ENCODE measurements at regions not wholly inside any gene's neighbourhood (a gene's known extent, or its start where the extent isn't known, plus 50 kb on each side); places are given as distances from the start of the nearest gene placed in this dataset.
A peak's percentile ranks its signal among the peaks of the same experiment; 100 is the strongest.

- no peak for DNase-seq
These were observed 235.1 kb upstream of the DIO2 start for GRCh38 chr14:80446356-80446755.

GRCh38 chr14:80445605-80446004, 234.3 kb upstream of the DIO2 start:
- no peak for DNase-seq

GRCh38 chr14:80434574-80435321, 223.4 kb upstream of the DIO2 start:
- no peak for DNase-seq

GRCh38 chr14:80433811-80434210, 222.5 kb upstream of the DIO2 start:
- no peak for DNase-seq

- DNase-seq = no peak
These were observed 217.4 kb upstream of the DIO2 start for GRCh38 chr14:80428671-80429070.

- DNase-seq = no peak
These were observed 216.9 kb upstream of the DIO2 start for GRCh38 chr14:80428171-80428570.

DNA sequence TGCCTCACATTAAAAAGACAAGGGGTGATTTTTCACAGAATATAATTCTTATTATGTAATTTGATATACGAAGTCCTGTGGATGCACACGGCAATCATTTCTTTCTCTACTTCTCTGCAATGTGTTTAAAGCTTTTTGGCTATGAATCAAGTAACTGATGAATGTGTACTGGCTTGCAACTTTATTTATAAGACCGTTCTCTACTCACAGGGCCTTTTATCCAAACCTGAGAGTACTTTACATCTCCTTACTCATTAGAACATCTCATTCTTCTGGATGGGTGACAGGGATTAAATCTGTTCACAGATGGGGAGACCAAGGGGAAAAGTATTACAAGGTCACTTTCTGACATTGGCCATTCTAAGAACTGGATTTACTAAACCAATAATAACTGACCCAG, 215.8 kb upstream of the DIO2 start:
- DNase-seq = peak; percentile 1

GRCh38 chr14:80426683-80427082, 215.4 kb upstream of the DIO2 start:
- no peak for DNase-seq

DNA sequence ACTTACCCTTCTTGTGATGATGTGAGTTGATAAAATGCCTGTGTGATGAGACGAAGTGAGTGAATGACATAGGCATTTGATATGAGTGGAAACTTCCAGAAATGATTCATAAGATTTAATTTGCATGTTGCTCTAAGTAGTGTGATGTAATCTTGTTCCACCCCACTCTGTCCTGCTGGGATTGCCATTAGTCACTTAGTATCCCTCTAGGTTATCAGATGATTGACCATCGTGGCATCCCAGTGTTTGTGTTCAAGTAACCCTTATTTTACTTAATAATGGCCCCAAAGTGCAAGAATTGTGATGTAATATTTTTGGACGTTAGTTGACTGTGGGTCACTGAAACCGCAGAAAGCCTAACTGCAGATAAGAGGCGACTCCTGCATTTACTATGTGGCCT, 214.4 kb upstream of the DIO2 start:
- no peak for DNase-seq

- DNase-seq = no peak
These were observed 208.5 kb upstream of the DIO2 start for GRCh38 chr14:80419769-80420168.

- no peak for DNase-seq
These were observed 208.0 kb upstream of the DIO2 start for GRCh38 chr14:80419345-80419744.

DNA sequence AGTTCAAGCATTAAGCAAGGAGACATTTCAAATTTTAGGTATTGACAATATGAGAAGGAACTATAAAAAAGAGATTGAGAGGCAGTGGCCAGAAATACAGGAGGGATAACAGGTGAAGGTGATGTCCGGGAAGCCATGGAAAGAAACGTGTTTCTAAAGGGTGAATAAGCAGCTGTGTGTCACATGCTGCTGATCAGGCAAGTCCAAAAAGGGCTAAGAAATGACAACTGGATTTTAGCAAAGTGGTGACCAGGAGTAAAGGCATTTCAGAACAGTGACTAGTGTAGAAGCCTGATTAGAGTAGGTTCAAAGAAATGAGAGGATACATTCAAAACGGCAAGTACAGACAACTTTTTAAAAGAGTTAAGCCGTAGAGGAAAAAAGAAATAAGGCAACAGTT, 204.3 kb upstream of the DIO2 start:
- DNase-seq = no peak

DNA sequence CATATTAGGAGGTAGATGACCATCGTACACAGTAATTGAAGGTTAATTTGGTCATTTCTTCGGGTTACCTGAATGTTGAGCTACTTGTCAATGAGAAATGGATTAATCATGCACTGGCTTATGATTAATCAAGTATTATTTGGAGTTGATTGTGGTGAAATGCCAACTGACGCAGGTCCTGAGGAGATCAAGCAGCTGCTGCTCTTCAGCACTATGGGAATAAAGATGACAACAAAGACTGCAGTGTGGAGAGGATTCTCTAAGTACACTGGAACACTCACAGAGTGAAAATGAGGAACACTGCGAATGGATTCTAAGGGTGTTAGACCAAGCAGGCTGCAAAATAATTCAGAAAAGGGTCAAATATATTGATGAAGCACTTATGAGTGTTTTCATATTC, 202.8 kb upstream of the DIO2 start:
- no peak for DNase-seq

DNA sequence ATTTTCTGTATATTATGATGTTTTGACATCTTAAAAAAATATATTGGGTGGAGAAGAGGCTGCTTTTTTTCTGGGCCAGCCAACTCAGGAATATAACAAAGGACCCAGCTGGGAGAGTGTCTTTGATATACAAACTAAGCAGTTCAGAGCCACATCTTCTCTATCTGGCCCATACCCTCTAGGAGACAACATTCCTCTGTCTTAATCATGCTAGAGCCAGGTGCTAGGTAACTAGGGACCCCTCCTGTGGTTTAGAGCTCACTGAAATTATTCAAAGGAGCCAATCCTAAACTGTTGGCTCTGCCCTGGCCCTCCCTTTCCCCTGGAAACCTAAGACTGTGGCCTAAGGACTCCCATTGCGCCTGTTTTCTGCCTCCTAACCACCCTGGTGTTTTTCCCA, 193.1 kb upstream of the DIO2 start:
- DNase-seq = no peak

DNA sequence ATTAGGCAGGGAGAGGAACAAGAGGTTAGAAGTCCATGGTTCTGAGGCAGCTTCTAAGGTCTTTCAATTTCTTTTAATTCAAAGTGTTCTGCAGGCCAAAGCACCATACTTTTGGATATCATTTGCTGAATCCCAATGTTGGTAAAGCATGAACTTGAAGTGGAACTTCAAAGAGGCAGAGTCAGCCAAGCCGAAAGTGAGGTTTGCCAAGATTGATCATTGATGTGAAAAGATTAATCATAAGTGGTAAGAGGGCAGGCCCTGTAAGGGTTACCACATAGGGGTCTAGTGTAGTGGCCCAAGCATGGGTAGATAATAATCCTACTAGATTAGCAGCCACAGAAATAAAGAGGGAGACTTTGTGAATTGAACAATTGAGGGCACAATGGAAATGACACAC, 191.7 kb upstream of the DIO2 start:
- no peak for DNase-seq

DNA sequence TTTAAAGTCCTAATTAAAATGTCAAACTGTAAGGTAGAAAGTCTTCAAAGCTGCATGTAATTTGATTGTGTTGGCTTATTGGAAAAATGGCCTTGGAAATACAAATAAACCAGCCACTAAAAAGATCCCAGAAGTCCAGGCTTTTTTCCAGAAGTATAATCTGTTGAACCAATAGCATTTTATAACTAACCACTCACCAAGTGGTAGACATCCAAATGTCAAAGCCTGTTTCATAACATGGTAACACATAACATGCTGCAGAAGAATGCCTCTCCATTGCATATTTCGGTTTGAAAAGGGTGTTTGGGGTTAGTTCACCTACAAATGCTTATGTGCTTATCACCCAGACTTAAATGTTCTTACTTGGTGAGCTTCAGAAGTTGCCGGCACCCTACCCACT, 183.7 kb upstream of the DIO2 start:
- no peak for DNase-seq

DNA sequence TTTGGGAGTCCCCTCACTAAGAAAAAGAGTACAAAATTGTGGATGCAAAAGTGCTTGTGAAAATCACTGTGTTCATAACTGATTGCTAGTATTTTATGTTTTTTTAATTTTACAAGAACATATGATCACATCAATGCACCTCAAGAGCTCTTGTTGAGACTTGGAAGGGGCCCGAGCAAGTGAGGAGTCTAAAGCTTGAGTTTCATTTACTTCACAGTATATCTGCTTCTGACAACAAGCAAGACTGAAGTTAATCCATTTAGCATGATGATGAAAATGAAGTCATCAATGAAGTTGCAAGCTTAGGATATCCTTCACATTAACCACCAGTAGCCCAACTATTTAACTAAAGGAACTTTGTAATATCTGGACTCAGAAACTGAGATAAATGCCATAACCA, 182.5 kb upstream of the DIO2 start:
- DNase-seq = no peak

GRCh38 chr14:80390906-80391305, 179.6 kb upstream of the DIO2 start:
- no peak for DNase-seq

DNA sequence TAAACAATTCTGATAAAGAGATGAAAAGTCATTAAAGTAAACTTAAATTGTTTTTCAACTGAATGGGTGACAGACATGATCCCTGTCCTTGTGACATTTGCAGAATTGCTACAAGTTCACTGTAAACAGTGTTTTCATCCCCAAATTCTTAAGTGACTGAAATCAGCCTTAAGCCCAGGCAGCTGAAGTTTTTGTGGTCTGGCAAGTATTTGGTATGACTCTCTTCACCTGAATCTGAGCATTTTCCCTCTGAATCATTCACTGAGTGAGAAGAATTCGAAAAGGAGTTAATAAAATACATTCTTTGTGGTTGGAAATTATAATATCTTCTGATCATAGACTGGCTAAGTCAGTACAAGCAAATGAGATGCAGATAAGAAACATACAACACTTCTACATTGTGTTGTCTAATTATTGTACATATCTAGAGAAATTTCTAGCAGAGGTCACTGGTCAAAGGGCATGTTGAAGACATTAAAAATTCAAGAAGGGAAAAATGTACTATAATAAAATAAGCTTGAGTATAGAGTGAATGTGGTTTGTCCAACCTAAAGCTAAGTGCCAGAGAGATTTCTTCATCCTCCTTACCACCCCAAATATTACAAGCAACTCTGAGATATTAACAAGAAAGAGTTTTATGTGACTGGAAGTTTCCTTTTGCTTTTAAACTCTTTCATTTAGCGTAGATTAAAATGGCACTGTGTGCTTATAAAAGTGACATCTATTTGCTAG, 177.8 kb upstream of the DIO2 start:
- no peak for DNase-seq

- DNase-seq = no peak
These were observed 176.3 kb upstream of the DIO2 start for GRCh38 chr14:80387563-80387981.

- DNase-seq = no peak
These were observed 174.0 kb upstream of the DIO2 start for GRCh38 chr14:80385336-80385735.

DNA sequence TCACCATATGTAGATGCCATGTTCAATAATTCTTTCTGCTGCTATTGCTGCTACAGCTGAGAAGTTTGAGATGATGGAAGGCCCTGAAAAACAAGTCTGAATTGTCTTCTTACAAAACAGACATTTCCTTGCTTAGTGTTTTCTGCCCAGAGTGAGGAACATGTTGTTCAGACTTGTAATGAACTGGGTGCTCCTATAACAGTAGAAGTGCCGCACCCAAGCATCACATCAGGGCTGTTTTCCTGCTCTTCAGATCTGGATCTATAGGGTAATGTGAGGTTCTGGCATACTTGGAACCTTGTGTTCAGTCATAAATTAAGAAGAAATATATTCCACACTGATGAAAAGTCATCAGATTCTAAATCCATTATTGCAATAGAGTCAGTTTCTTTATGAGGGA, 171.9 kb upstream of the DIO2 start:
- no peak for DNase-seq

GRCh38 chr14:80381807-80382363, 170.6 kb upstream of the DIO2 start:
- no peak for DNase-seq

- DNase-seq = no peak
These were observed 167.7 kb upstream of the DIO2 start for GRCh38 chr14:80379035-80379434.

Data from NCI-H82 (cell line).